GM12878 (cell line): ENCODE measurements at regions not wholly inside any gene's neighbourhood (a gene's known extent, or its start where the extent isn't known, plus 50 kb on each side); places are given as distances from the start of the nearest gene placed in this dataset.

Source experiments
- ATAC-seq: fragments of 200-7000 bp; cut with Tn5 transposase; 3 replicates; pipeline ENCODE4 v1.9.1; 2020; ENCODE audit warnings: mild to moderate bottlenecking, moderate library complexity
- BruUV-seq: library from RNA; stranded (reverse); fragments of 400-500 nt; replicated peaks from 2 replicates; lab custom pipeline; 2021; lab: Mats Ljungman, UMichigan
- CTCF ChIA-PET: fragments of 300-600 bp; sonication (Branson Sonifier 250); formaldehyde crosslinking; extraction: SDS; loops from one replicate; lab custom pipeline; 2021; ENCODE audit warnings: inconsistent platforms; lab: Yijun Ruan, JAX
- POLR2A ChIA-PET: fragments of 350-600 bp; formaldehyde crosslinking; extraction: SDS; loops from one replicate; lab custom pipeline; 2021; ENCODE audit warnings: inconsistent platforms; lab: Charles Lee
- RAD21 ChIA-PET: fragments of 300-600 bp; sonication (Branson Sonifier 250); formaldehyde crosslinking; loops from one replicate; lab custom pipeline; 2023; ENCODE audit warnings: antibody characterized with exemption; ENCODE audit not compliant: unreplicated experiment; lab: Charles Lee
- SMC1A ChIA-PET: fragments of 300-600 bp; sonication (Branson Sonifier 250); formaldehyde crosslinking; loops from one replicate; lab custom pipeline; 2023; ENCODE audit not compliant: unreplicated experiment, uncharacterized antibody; lab: Charles Lee
- DNase-seq: peaks from one replicate; pipeline ENCODE4 v3.0.0-alpha.2; 2011; ENCODE audit warnings: low read depth, low spot score
- FAIRE-seq: peaks from 3 replicates; lab custom pipeline; 2011; peaks lifted over from hg19 to GRCh38; lab: Jason Lieb, UNC
- H2AFZ ChIP-seq: 2 replicates; pipeline ENCODE4 v1.6.0; 2011; ENCODE audit warnings: low read depth, low read length, control low read depth; ENCODE audit not compliant: control insufficient read depth
- H3K27ac ChIP-seq: 2 replicates; pipeline ENCODE4 v1.5.1; 2011; ENCODE audit warnings: control low read depth; ENCODE audit not compliant: control insufficient read depth, insufficient read depth
- H3K27me3 ChIP-seq, 2 experiments: replicated peaks in 1 of 2; 2 replicates each; pipeline versions ENCODE4 v1.6.0 to v1.6.1; 2011; ENCODE audit warnings: low read length in 1 of 2; ENCODE audit not compliant: control insufficient read depth in 2 of 2, insufficient read depth in 2 of 2
- H3K36me3 ChIP-seq, 2 experiments: 2 replicates each; pipeline ENCODE4 v1.5.1; 2011; ENCODE audit warnings: low read length in 1 of 2; ENCODE audit not compliant: control insufficient read depth in 2 of 2, insufficient read depth in 2 of 2
- H3K4me1 ChIP-seq: 2 replicates; pipeline ENCODE4 v1.6.1; 2011; ENCODE audit warnings: mild to moderate bottlenecking, low read length, moderate library complexity, mixed read lengths; ENCODE audit not compliant: control insufficient read depth, insufficient read depth
- H3K4me2 ChIP-seq: 2 replicates; pipeline ENCODE4 v1.6.0; 2011; ENCODE audit warnings: control low read depth; ENCODE audit not compliant: control insufficient read depth, insufficient read depth
- H3K4me3 ChIP-seq: fragments of 200-600 bp; sonication (generic); 2 replicates; pipeline ENCODE4 v1.5.1; 2016
- H3K79me2 ChIP-seq: 2 replicates; pipeline ENCODE4 v1.6.0; 2011; ENCODE audit warnings: low read length; ENCODE audit not compliant: control insufficient read depth, insufficient read depth
- H3K9ac ChIP-seq: 2 replicates; pipeline ENCODE4 v1.8.0; 2011; ENCODE audit warnings: low read length, control low read depth, mixed read lengths; ENCODE audit not compliant: control insufficient read depth, insufficient read depth
- H3K9me3 ChIP-seq: replicated peaks from 3 replicates; pipeline ENCODE4 v1.5.1; 2011; ENCODE audit warnings: mild to moderate bottlenecking, low read length; ENCODE audit not compliant: control insufficient read depth, insufficient read depth
- H4K20me1 ChIP-seq: 2 replicates; pipeline ENCODE4 v1.6.0; 2011; ENCODE audit not compliant: control insufficient read depth, insufficient read depth
- BCL3 ChIP-seq: IDR thresholded peaks from 2 replicates; pipeline ENCODE4 v1.6.1; 2011; ENCODE audit warnings: borderline replicate concordance, low read depth, mild to moderate bottlenecking, moderate library complexity, low read length; ENCODE audit not compliant: insufficient read depth, poor library complexity, severe bottlenecking
- BMI1 ChIP-seq: fragments of 450-650 bp; IDR thresholded peaks from 2 replicates; pipeline ENCODE4 v1.6.1; 2016; ENCODE audit warnings: mild to moderate bottlenecking, moderate library complexity, borderline replicate concordance
- CREB1 ChIP-seq: IDR thresholded peaks from 2 replicates; pipeline ENCODE4 v1.6.1; 2012; ENCODE audit warnings: low read depth, mild to moderate bottlenecking, inconsistent platforms
- EED ChIP-seq: sonication (generic); IDR thresholded peaks from 2 replicates; pipeline ENCODE4 v1.6.1; 2016; ENCODE audit warnings: antibody characterized with exemption, low read depth
- EGR1 ChIP-seq, 2 experiments: IDR thresholded peaks; 1 replicate in 1 of 2; 2 replicates in 1 of 2; pipeline ENCODE4 v1.6.1; 2011 to 2012; ENCODE audit warnings: low read depth in 2 of 2, low read length in 2 of 2, borderline replicate concordance in 1 of 2, mild to moderate bottlenecking in 1 of 2, moderate library complexity in 1 of 2
- ESRRA ChIP-seq: IDR thresholded peaks from 2 replicates; pipeline ENCODE4 v1.6.1; 2012; ENCODE audit warnings: mild to moderate bottlenecking, low read length, improper control_type of control experiment
- IRF3 ChIP-seq: fragments of 450-650 bp; IDR thresholded peaks from 2 replicates; pipeline ENCODE4 v1.6.1; 2014; ENCODE audit warnings: mild to moderate bottlenecking
- MTA2 ChIP-seq: fragments of 450-650 bp; IDR thresholded peaks from 2 replicates; pipeline ENCODE4 v1.6.1; 2016; ENCODE audit warnings: low read depth, mild to moderate bottlenecking, moderate library complexity
- NFYA ChIP-seq: IDR thresholded peaks from 2 replicates; pipeline ENCODE4 v1.6.1; 2011; ENCODE audit warnings: low read depth, mild to moderate bottlenecking, low read length, improper control_type of control experiment, borderline replicate concordance
- PBX3 ChIP-seq: IDR thresholded peaks from 2 replicates; pipeline ENCODE4 v1.6.1; 2011; ENCODE audit warnings: mild to moderate bottlenecking, low read depth, low read length, moderate library complexity; ENCODE audit not compliant: insufficient replicate concordance
- RELA ChIP-seq: fragments of 450-650 bp; IDR thresholded peaks from 2 replicates; pipeline ENCODE4 v1.8.0; 2014; ENCODE audit warnings: borderline replicate concordance; ENCODE audit not compliant: partially characterized antibody
- SMAD1 ChIP-seq: fragments of 450-650 bp; IDR thresholded peaks from 2 replicates; pipeline ENCODE4 v1.6.1; 2018; ENCODE audit warnings: mild to moderate bottlenecking, low read depth; ENCODE audit not compliant: partially characterized antibody
- TCF3 ChIP-seq: IDR thresholded peaks from 2 replicates; pipeline ENCODE4 v1.6.1; 2012; ENCODE audit warnings: low read depth, mild to moderate bottlenecking, low read length, borderline replicate concordance; ENCODE audit not compliant: insufficient read depth
- YBX1 ChIP-seq: fragments of 450-650 bp; IDR thresholded peaks from 2 replicates; pipeline ENCODE4 v1.6.1; 2016; ENCODE audit warnings: antibody characterized with exemption
- ZSCAN29 ChIP-seq: fragments of 450-650 bp; IDR thresholded peaks from 2 replicates; pipeline ENCODE4 v1.6.1; 2017; ENCODE audit warnings: mild to moderate bottlenecking, moderate library complexity
- WGBS: methylation state at CpG from one replicate; pipeline ENCODE4 v1.1.6; 2016; ENCODE audit warnings: low lambda C conversion rate; ENCODE audit not compliant: insufficient replicate concordance, insufficient coverage; ENCODE audit errors: missing lambda C conversion rate; 5-methylcytosine and 5-hydroxymethylcytosine counted together
- in situ Hi-C: fragments of 300-500 bp; cut with MboI; formaldehyde crosslinking; loops from 9 replicates; pipeline ENCODE4 v1.14.3; 2018; ENCODE audit warnings: mixed read lengths
- intact Hi-C: fragments of 100-400 bp; cut with micrococcal nuclease; formaldehyde crosslinking; loops from one replicate; pipeline ENCODE4 v1.14.2; 2022; ENCODE audit not compliant: unreplicated experiment

GRCh38 chr9:99623780-99624364 is 197.8 kb upstream of the NR4A3 start:
- CTCF ChIA-PET = no interaction called here
- BruUV-seq = no TSS peak

GRCh38 chr9:99624499-99625233 is 197.0 kb upstream of the NR4A3 start:
- no peak for ATAC-seq
- intact Hi-C loops = no loop called here
- TF ChIP-seq CREB1 (no peak), NFYA (no peak), RELA (no peak), TCF3 (no peak), SMAD1 (no peak), BCL3 (no peak), PBX3 (no peak), YBX1 (no peak)

More at GRCh38 chr9:99623780-99624364, 197.8 kb upstream of the NR4A3 start:
- H4K20me1 ChIP-seq = no peaks in the 10 kb centered on the region
- H3K9ac ChIP-seq = no peak overlapping the region
- intact Hi-C loops (no loop called here), in situ Hi-C loops (no loop called here)
- H3K27ac ChIP-seq = no peak overlapping the region
- no peak overlapping the region for H3K4me3 ChIP-seq
- H2AFZ ChIP-seq = no peak overlapping the region
- TF ChIP-seq BMI1 (no peak), IRF3 (no peak), ZSCAN29 (no peak), EGR1 (IDR thresholded peaks at IDR 0.05; ENCODE audit: borderline replicate concordance in 1 of 2, low read depth in 2 of 2, low read length in 2 of 2) (no peak), MTA2 (no peak), EED (no peak), ESRRA (no peak)
- ChIA-PET RAD21 (no interaction called here), POLR2A (no interaction called here), SMC1A (no interaction called here)
- WGBS = 24% methylated on average over 3 of the region's 3 CpGs
- H3K79me2 ChIP-seq = no peaks in the 10 kb centered on the region
- no peak for DNase-seq
- H3K4me2 ChIP-seq = no peak overlapping the region
- no peak for FAIRE-seq
- H3K36me3 ChIP-seq = no peaks in the 10 kb centered on the region
- no peaks in the 10 kb centered on the region for H3K27me3 ChIP-seq
- H3K9me3 ChIP-seq = no peaks in the 10 kb centered on the region
- no peak for ATAC-seq
- H3K4me1 ChIP-seq = no peaks in the 10 kb centered on the region

More at GRCh38 chr9:99624499-99625233, 197.0 kb upstream of the NR4A3 start:
- DNase-seq (no peak), FAIRE-seq (no peak)
- no peaks in the 10 kb centered on the region for H3K27me3 ChIP-seq
- no peak overlapping the region for H3K4me2 ChIP-seq
- H4K20me1 ChIP-seq = no peaks in the 10 kb centered on the region
- ChIA-PET RAD21 (no interaction called here), CTCF (no interaction called here), POLR2A (no interaction called here), SMC1A (no interaction called here)
- 55% methylated on average over 5 of the region's 5 CpGs for WGBS
- no TSS peak for BruUV-seq
- no peak overlapping the region for H3K9ac ChIP-seq
- in situ Hi-C loops = no loop called here
- H3K79me2 ChIP-seq = no peaks in the 10 kb centered on the region
- H3K4me1 ChIP-seq = no peaks in the 10 kb centered on the region
- no peaks in the 10 kb centered on the region for H3K9me3 ChIP-seq
- H3K36me3 ChIP-seq = no peaks in the 10 kb centered on the region
- no peak overlapping the region for H2AFZ ChIP-seq
- no peak overlapping the region for H3K4me3 ChIP-seq
- H3K27ac ChIP-seq = no peak overlapping the region
